MCF 10A (cell line): ENCODE measurements at regions not wholly inside any gene's neighbourhood (a gene's known extent, or its start where the extent isn't known, plus 50 kb on each side); places are given as distances from the start of the nearest gene placed in this dataset.

Experiments used
- BruUV-seq: library from RNA; stranded (reverse); fragments of 400-500 nt; replicated peaks from 2 replicates; lab custom pipeline; 2021; lab: Mats Ljungman, UMichigan
- CTCF ChIA-PET: fragments of 300-600 bp; sonication (Branson Sonifier 250); formaldehyde crosslinking; extraction: SDS; loops from one replicate; lab custom pipeline; 2021; ENCODE audit warnings: antibody characterized with exemption, inconsistent platforms; lab: Yijun Ruan, JAX
- POLR2A ChIA-PET: fragments of 300-600, 350-650 bp; sonication (Branson Sonifier 250); formaldehyde crosslinking; extraction: SDS; loops from one replicate; lab custom pipeline; 2020; ENCODE audit warnings: antibody characterized with exemption, inconsistent platforms; lab: Yijun Ruan, JAX
- DNase-seq: peaks from one replicate; pipeline ENCODE4 v3.0.0-alpha.2; 2018; ENCODE audit not compliant: unreplicated experiment
- H3K27ac Mint-ChIP-seq: one replicate; pipeline ENCODE4 v1.8.0; 2022; ENCODE audit warnings: mild to moderate bottlenecking, low read depth, mixed read lengths; ENCODE audit not compliant: unreplicated experiment
- H3K27me3 Mint-ChIP-seq: one replicate; pipeline ENCODE4 v1.8.0; 2022; ENCODE audit warnings: mixed read lengths; ENCODE audit not compliant: insufficient read depth, unreplicated experiment
- H3K36me3 Mint-ChIP-seq: one replicate; pipeline ENCODE4 v1.8.0; 2022; ENCODE audit warnings: mild to moderate bottlenecking, moderate library complexity, mixed read lengths; ENCODE audit not compliant: insufficient read depth, unreplicated experiment
- H3K4me1 Mint-ChIP-seq: one replicate; pipeline ENCODE4 v1.8.0; 2022; ENCODE audit warnings: mixed read lengths; ENCODE audit not compliant: insufficient read depth, unreplicated experiment
- H3K4me3 Mint-ChIP-seq: one replicate; pipeline ENCODE4 v1.8.0; 2022; ENCODE audit warnings: mild to moderate bottlenecking, moderate library complexity, mixed read lengths; ENCODE audit not compliant: unreplicated experiment
- H3K9me3 Mint-ChIP-seq: one replicate; pipeline ENCODE4 v1.8.0; 2022; ENCODE audit warnings: mixed read lengths; ENCODE audit not compliant: unreplicated experiment
- intact Hi-C: fragments of 100-400 bp; cut with micrococcal nuclease; formaldehyde crosslinking; loops from 2 replicates; pipeline ENCODE4 v1.14.1; 2022
- TF ChIP-seq, protein P1 (sequence below): fragments of 200-600 bp; IDR thresholded peaks from one replicate; pipeline ENCODE4 v1.8.0; 2022; ENCODE audit warnings: antibody characterized with exemption, mild to moderate bottlenecking; ENCODE audit not compliant: unreplicated experiment

DNA sequence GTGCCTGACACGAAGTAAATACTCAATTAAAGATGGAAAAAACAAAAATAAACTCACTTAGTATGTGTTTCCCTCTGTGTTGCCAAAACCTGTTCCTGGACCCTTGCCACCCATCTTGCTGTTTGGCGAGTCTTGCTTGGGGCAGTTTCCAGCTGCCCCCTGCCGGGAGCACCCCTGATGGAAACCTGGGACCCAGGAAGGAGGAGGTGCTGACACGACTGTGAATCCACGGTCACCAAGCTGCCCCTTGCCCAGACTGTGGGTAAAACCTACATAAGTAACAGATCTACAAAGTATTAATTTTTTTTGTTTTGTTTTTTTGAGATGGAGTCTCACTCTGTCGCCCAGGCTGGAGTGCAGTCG is 50.1 kb upstream of the SIAH1 start:
- intact Hi-C loops = no loop called here
- Mint-ChIP-seq H3K27ac (no peak overlapping the region), H3K27me3 (no peaks in the 10 kb centered on the region), H3K4me1 (peaks cover 9% of the 10 kb centered on the region), H3K4me3 (no peak overlapping the region), H3K9me3 (no peaks in the 10 kb centered on the region), H3K36me3 (no peaks in the 10 kb centered on the region)
- ChIA-PET CTCF (interaction anchor here (0.6 kb wide), 1 partner anchor 29 kb away, joined by 3 read pairs; no protein-coding TSS in a partner anchor), POLR2A (no interaction called here)
- no TSS peak for BruUV-seq
- TF ChIP-seq, protein P1, sequence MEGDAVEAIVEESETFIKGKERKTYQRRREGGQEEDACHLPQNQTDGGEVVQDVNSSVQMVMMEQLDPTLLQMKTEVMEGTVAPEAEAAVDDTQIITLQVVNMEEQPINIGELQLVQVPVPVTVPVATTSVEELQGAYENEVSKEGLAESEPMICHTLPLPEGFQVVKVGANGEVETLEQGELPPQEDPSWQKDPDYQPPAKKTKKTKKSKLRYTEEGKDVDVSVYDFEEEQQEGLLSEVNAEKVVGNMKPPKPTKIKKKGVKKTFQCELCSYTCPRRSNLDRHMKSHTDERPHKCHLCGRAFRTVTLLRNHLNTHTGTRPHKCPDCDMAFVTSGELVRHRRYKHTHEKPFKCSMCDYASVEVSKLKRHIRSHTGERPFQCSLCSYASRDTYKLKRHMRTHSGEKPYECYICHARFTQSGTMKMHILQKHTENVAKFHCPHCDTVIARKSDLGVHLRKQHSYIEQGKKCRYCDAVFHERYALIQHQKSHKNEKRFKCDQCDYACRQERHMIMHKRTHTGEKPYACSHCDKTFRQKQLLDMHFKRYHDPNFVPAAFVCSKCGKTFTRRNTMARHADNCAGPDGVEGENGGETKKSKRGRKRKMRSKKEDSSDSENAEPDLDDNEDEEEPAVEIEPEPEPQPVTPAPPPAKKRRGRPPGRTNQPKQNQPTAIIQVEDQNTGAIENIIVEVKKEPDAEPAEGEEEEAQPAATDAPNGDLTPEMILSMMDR = no peak
- no peak for DNase-seq
